NCI-H774 (cell line): ENCODE measurements at regions not wholly inside any gene's neighbourhood (a gene's known extent, or its start where the extent isn't known, plus 50 kb on each side); places are given as distances from the start of the nearest gene placed in this dataset.
A peak's percentile ranks its signal among the peaks of the same experiment; 100 is the strongest.
"Not testable (repeated sequence)": the region's sequence is repeated elsewhere in the genome, so short reads cannot be mapped to it uniquely, and the experiment has no call there.

ENCODE experiments used
- DNase-seq: peaks from one replicate; lab custom pipeline; 2025; lab: John Stamatoyannopoulos, UW

DNA sequence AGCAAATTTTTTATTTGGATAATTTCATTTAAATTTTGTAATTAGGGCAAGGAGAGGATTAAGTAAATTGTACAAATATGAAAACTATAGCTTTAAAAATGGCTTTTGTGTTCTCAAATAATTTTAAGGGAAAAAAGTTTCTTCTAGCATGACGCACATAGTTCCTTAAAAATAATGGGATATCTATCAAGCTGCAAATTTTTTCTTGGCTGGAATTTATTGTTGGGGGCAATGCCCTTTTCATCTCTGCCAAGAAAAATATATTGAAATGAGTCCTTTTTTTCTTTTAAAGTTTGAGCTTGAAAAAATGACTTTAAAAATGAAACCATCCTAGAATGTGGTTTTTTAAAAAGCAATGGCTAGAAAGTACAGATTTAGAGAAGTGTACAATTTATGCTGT, 154.4 kb upstream of the UGT8 start:
- no peak for DNase-seq

DNA sequence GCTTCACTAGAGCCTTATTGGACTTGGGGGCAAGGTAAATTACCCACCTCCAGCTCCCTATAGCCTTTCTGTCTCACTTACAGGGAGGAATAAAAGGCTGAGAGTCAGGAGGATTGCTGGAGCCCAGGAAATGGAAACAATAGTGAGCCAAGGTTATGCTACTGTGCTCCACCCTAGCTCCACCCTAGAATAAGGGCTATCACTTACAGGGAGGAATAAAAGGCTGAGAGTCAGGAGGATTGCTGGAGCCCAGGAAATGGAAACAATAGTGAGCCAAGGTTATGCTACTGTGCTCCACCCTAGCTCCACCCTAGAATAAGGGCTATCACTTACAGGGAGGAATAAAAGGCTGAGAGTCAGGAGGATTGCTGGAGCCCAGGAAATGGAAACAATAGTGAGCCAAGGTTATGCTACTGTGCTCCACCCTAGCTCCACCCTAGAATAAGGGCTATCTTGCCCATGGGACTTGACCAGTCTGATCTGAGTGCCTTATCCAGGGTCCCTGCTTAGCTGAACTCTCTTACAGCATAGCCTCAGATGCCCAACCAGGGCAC, 150.6 kb upstream of the UGT8 start:
- DNase-seq: not testable (repeated sequence)

DNA sequence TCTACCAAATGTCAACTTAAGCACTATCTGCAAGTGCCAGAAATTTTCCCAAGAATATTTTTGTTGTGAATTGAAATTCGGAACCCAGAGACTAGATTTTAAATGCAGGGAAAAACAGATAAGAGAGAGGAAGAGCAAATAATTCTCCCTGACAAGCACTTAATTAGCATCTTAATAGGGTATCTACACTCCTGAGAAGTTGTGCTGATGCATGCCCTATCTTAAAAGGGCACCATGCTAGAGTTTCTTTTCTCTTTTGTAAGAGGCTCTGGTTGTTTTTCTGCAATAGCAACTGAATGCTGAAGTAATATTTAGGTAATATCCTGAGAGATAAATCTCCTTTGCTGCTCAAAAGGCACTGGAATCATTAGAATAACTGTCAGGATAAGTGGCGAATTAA, 139.9 kb upstream of the UGT8 start:
- no peak for DNase-seq

DNA sequence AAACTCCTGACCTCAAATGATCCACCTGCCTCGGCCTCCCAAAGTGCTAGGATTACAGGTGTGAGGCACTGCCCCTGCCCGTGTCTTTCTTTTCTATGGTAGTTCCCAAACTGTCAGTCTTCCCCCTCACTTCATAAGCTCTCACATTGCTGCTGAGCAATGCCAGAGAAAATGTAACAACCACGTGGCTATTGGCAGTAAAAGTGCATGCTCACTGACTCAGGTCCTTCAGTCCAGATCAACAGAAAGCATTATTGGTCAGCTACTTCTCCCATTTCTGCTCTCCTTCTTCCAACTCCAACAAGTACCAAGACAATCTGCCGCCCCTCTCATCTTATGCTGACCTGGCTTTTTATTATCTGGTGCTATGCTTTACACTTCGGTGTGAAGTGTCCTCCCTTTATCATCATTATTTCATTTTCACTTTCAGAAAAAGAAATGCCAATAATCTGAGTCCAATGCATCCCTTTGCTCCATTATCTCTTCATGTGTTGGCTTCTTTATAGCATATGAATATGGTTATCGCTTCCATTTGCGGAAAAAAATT, 133.8 kb upstream of the UGT8 start:
- DNase-seq: no peak

DNA sequence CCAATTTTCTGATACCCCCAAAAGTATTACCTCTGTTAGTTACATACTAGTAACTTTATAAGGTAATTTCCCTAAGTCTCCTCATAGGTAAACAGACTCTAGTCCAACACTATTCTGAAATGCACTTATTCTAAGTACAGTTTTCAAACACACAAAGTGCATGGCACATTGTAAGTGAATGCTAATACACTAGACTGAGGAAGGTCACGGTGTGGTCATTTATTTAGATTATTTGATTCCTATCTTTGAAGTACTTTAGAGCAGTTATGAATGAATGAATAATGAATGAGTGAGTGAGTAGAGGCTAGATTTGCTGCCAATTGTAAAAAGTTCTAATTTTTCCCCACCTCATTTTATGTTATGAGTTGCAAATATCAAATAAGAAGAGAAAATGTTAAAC, 132.8 kb upstream of the UGT8 start:
- no peak for DNase-seq

DNA sequence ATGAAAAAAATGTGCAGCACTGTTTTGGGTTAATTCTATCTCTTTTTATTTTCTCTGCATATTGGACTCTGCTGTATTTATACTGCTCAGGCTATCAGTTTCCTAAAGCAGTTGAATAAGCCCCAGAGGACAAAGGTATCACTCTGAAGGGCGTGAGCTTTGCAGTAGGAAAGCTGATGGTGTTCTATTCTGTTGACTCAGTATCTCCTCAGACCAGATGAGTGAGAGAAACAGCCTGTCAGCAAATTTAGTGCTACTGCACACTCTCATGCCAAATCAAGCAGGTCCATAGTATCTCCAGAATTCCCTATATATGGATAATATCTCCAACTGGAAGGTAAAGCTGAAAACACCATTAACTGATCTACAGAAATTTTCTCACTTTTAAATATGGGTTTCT, 132.3 kb upstream of the UGT8 start:
- DNase-seq: no peak

DNA sequence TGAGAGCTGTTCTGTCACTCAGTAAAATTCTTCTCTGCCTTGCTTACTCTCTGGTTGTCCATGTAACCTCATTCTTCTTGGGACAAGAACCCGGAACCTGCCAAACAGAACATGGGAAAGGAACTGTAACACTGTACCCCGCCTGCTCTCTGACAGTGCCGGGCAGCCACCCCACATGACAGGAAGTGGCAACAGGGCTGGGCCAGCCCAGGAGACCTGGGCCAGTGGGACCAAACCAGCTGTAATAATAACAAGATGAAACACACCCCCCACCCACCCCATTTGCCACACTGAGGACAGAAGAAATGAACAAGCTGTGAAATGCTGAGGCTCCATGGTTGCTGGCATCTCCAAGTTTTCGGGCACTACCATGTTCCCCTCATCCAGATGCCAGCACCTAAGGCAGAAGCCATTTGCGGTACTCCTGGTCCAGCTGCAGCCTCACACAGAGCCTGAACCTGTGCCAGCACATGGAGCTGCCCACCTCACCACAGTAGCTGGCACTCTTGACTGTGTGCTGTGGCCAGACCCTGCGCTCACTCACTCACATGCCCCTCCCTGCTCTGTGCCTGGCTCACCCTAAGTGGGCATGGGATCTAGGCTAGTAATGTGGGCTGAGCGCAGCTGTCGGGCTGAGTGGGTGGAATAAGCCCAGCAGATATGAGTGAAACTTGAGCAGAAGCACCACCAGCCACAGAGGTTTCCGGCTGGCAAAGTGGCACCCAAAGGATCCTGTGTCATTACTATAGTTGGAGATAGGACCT, 126.2 kb upstream of the UGT8 start:
- DNase-seq: no peak

DNA sequence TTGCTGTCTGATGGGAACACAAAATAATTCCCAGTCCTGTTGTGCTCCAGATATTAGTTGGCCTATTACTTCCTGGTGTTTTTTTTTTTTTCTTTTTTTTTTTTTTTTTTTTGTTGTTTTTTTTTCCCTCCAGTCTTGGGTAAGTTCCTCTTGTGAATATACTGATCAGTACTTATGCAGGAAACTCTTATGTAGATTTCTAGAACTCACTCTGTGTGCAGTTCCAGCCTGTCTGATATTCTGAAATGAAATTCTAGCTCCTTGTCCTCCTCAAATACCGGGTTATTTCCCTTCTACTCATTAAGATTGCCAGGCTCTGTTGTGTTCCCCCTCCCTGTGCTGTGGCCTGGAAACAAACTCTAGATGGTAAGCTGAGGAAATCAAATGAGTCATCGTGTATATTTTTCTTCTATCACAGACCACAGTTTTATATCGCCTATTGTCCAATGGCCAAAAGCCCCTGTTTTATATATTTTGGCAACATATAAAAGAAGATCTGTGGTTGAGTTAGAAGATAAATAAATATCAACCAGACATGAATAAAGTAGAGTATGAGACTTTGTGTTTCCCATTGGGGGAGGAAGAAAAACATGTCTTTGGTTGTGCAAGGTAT, 124.3 kb upstream of the UGT8 start:
- DNase-seq: no peak

DNA sequence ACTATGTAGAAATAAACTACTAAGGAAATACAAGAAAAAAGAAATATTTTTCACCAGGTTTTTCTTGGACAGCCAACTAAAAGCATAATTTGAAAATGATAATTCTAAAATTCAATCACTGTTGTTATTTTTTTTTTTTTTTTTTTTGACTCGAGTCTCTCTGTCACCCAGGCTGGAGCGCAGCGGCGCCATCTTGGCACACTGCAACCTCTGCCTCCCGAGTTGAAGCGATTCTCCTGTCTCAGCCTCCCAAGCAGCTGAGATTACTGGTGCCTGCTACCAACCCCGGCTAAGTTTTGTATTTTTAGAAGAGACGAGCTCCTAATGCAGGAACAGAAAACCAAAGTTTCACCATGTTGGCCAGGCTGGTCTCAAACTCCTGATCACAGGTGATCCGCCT, 122.3 kb upstream of the UGT8 start:
- no peak for DNase-seq

DNA sequence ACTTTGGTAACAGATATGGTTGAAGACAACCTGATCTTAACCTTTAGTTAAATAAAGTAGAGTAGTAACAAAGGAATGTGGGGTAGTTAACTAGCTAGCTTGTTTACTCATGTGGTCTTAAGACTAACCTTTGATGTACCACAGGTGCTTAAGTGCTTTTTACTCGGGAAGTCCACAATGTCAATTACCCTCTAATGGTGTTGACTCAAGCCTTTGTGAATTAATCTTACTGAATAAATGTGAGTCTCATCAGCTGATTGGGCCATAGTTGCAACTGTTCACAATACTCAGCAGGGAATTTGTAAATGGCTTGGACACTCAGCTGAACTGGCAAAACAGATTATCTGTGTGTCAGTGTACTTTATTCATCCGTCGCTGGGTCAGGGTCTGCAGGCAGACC, 119.0 kb upstream of the UGT8 start:
- peak; percentile 40 for DNase-seq

DNA sequence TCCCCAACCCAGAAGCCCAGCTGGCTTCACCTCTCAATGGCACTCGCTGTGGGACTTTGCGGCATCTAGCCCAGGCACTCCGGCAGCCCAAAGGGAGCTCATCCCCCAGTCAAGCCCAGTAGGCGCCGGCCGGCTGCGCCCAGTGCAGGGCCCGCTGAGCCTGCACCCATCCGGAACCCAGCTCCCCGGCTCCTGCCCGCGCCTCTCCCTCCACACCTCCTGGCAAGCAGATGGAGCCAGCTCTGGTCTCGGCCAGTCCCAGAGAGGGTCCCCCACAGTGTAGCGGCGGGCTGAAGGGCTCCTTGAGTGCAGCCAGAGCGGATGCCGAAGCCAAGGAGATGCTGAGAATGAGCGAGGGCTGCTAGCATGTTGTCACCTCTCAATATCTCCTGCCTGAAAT, 116.8 kb upstream of the UGT8 start:
- DNase-seq: no peak

DNA sequence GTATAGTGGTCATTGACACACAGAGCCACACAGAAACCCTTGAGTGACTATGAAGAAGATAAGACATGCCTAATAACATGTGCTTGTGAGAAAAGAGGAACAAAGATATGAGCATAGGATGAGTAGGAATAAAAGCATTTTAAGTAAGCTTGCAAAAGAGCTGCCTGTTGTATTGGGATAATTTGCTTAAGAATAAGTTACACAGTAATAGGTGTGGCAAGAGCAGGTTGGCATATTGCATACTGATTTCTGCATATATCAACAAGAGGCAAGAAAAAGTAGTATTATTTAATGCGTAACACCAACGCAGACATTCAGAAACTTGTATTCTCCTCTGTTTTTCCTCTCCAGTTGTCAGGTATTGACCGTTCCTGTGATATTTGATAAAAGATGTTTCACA, 111.5 kb upstream of the UGT8 start:
- no peak for DNase-seq

DNA sequence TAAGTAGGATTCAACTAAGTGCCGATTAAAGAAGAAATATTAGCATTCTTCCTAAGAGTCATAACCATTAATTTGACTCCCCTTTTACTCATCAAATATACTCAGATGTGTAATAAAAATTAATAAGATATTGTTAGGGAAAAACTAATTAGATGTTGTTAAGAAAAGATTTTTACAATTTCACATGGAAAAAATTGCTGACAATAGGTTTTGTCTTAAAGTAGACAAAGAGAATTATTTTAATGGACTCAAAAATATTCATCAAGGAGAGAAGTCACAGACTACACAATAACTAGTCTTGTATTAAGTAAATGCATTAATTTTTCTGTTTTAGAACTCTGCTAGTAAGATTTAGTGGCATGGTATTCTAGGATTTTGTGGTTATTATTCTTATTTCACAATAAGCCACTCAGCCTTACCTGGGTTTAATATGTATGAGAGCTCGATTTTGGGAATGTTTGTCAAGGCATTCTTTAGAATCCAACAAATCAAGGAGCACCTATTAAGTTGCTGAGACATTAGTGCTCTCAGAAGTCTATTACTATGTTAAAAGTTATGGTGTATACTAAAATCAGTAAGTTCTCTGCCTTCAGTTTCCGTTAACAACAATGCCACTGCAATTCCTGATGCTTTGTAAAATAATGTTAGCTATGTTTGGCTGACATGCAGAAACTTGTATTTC, 110.2 kb upstream of the UGT8 start:
- DNase-seq: no peak

DNA sequence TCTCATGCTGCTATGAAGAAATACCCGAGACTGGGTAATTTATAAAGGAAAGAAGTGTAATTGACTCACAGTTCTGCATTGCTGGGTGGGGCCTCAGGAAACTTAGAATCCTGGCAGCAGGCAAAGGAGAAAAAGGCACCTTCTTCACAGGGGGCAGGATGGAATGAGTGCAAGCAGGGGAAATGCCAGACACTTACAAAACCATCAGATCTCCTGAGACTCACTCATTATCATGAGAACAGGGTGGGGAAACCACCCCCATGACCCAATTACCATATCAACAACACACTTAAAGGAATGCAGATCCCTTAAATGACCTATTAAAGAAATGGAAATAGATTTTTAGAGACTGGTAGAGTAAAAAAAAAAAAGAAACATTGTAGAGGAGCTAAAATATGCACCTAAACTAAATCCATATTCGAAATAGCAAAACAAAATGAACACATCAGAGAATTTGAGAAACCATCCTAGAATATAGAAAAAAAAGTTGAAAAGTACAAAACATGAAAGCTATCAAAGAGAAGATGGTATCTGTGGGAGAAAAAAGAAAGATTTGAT, 104.3 kb upstream of the UGT8 start:
- no peak for DNase-seq

DNA sequence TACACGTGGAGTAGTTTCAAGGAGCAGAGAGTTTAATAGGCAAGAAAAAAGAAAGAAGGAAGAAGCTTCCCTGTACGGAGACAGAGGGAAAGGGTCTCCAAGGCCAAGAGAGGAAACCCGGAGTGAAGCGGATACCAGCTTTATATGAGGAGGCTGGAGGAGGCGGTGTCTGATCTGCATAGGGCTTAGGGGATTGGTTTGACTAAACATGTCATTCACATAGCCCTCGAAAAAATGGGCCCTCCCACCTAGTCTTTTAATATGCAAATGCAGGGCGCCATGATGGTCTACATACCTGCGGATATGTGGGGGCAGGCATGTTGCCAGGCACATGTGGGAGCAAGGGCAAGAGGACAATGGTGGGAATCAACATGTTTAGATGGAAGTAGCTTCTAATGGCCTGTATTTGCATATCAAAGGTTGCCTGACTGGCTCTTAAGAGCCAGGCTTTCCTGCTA, 103.1 kb upstream of the UGT8 start:
- no peak for DNase-seq

DNA sequence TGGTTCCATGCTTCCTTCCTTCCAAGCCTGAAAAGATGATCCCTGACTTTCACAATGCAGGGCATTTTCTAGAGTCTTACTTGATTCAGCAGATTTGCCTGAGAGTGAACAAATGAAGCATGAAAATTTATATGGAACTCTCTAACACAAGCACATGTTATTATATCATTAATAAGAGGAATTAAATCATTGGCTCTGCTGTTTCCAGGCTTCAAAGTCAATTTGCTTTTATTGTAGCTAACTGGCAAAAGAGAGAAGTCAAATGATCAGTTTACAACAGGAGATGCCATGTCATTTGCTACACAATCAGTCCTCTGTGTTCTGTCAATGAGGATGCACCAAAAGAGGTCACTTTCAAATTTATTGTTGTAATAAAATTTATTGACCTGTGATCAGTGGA, 101.5 kb upstream of the UGT8 start:
- no peak for DNase-seq

DNA sequence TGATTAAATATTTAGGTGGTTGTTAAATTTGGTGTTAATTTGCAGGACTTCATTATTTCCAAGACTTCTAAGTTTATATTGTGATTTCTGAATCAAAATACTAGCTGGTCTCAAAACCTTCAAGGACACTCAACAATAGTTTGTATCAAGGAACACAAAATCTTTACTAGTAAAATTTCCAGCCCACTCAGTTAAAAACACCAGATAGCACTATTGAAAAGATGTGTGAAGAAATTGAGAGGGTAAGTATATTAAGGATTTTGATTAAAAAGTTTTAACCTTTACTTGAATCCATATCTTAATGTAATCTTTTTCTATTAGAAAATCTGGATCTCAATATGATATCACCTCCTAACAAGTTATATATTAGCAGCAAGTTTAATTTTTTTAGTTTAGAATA, 89.3 kb upstream of the UGT8 start:
- DNase-seq: no peak

DNA sequence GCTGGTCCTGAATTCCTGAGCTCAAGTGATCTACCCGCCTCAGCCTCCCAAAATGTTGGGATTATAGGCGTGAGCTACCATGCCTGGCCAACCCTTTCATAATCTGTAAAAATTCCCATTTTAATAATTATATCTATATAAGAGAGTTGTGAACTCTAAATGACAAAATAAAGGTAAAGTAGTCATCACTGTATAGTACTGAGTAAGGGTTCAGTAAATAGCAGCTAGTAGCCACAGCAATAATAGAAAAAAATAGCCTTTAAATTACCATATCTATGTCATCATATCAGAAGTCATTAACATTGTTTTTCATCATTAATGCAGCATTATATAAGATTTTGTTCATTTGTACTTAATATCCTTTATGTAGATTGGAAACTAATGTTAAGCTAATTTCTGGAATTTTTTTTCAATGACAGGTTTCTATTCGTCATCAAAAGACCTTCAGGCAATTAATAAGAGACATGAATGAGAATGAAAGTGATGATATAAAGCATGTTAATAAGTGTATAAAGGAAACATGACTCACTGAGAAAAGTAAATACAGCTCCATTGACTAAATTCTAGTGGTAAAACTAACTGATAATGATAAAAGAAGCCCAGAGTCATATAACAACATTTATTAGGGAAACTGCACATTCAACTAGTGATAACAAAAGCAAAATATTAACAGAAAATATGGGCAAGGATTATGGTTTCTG, 85.9 kb upstream of the UGT8 start:
- DNase-seq: no peak

DNA sequence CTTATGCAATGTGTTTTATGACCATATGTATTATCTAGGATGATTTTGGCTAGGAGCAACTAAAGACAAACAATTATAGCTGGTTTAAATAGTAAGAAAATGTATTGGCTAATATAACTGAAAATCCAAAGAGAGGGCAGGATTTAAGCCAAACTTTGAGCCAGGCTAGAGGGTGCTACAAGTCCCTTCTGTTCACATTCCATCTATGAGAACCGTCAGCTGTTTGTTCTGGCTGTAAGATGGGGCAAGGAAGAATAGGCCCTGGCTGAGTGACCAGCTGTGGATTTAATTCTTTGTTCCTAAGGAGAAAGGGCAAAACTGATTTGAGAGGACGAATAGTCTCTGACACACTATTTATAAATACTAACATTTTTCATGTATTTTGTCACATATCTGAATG, 79.2 kb upstream of the UGT8 start:
- no peak for DNase-seq

DNA sequence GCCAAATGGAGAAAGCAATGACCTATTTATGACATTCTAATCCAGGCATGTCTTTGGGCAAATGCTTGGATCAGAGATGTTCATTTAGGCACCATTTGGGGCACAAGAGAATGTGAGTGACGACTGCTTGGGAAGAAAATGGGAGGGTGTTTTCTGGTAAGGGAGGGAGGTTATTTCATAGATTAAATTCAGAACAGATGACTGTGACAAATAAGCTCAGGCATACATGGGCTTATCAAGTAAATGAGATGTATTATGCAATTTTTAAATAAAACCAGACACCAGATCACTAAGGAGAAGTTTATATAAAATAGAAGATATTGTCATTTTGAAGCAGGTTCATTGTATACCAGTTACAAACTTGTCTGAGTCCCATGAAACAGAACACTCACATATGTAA, 71.4 kb upstream of the UGT8 start:
- no peak for DNase-seq

DNA sequence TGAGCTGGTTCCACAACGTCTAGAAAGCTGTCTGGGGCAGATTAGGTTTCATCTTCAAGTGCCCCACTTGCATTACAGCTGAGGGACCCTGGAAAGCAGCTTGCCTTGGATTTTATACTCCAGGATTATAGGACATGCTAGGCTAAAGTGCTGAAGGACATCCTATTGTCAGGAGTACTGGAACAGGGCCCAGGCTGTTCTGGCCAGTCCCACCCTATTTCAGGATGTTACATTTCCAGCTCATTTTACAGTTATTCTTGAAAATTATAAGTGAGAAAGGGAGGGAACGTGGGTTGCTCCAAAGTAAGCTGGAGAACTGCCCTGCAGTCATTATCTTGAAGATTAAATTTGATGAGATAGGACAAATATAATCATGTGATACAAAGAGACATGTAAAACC, 71.0 kb upstream of the UGT8 start:
- no peak for DNase-seq

DNA sequence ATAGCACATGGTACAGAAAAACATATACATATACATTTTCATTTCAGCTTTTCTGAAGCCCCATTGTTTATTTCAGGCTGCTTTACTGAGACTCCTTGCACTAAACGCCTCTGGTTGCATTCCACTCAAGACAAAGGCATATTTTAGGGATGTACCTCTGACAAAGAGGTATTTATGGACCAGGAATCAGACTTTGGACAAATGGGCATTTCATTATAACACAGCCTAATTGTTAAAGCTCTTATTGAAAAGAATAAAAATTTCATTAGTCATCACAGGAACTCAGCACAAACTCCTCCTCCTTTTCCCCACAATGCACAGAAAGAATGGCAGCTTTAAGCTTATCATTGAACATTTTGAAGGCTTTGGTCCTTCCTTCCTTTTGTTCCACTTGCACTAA, 62.9 kb upstream of the UGT8 start:
- no peak for DNase-seq
